ENCODE measurements at regions not wholly inside any gene's neighbourhood (a gene's known extent, or its start where the extent isn't known, plus 50 kb on each side); places are given as distances from the start of the nearest gene placed in this dataset.

- no peak for DNase-seq (ENCODE audit: low read depth)
Observed at GRCh38 chr5:137567226-137567625, 68.1 kb upstream of the SPOCK1 start.

DNA sequence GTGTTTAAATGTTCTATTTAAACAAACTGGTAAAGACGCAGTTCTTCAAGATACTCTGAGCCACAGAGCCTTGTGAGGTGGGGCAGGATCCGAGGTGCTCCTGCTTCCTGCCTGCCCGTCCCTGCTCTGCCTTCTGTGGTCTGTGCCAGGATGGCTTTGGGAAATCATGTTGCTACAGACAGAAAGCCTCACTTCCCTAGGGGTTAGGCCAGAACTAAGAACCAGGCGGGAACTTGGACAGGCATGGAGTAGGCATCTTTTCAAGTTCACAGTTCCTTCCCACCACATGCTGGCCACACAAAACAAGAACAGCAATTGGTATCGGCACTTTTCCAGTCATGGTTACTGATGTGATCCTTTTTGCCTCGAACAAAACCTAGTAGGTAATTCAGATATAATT, 67.7 kb upstream of the SPOCK1 start:
- no peak for DNase-seq (ENCODE audit: low read depth)

DNA sequence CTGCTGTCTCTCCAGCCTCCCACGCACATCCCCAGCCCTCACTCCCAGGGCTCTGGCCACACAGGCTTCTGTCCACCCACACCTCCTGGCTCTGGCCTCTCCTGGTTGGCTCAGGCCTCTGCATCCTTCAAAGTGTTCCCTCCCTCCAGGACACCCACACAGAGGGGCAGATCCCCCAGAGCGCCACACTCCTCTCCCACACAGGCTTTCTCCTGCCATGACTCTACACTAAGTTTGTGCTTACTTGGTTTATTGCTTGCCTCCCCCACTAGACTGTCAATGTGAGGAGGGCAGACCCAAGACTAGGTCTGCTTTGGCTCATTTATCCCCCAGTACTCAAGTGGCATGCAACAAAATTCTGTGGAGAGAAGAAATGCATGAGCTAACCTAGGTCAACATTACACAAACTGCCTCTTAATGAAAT, 67.0 kb upstream of the SPOCK1 start:
- DNase-seq (ENCODE audit: low read depth) = no peak

- DNase-seq (ENCODE audit: low read depth) = no peak
Observed at GRCh38 chr5:137565450-137565849, 66.3 kb upstream of the SPOCK1 start.

DNA sequence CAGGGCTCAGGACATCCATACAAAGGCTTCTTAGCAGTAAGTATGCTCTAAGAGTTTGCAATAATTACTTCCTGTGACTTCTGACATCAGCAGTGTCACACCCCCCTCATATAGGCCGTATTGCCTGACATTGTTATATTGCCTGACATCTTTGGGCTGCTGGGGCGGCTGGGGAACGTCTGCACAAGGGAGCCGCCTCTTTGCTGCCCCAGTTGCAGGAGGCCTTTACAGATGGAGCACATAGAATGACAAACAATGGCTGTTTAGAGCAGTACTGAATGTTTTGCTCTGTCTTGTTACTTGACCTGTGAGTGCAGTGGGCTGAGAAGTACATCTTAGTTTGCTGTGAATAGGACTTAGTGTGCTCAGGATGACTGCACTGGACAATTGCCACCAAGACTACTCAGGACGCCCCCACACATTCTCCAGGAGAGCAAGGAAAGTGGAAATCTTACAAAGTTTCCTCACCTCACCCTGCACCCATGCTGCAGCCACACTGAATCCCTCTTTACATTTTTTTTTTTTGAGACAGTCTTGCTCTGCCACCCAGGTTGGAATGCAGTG, 65.4 kb upstream of the SPOCK1 start:
- no peak for DNase-seq (ENCODE audit: low read depth)

- peak; percentile 79 for DNase-seq (ENCODE audit: low read depth)
Observed at GRCh38 chr5:137563646-137564397, 64.7 kb upstream of the SPOCK1 start.

DNA sequence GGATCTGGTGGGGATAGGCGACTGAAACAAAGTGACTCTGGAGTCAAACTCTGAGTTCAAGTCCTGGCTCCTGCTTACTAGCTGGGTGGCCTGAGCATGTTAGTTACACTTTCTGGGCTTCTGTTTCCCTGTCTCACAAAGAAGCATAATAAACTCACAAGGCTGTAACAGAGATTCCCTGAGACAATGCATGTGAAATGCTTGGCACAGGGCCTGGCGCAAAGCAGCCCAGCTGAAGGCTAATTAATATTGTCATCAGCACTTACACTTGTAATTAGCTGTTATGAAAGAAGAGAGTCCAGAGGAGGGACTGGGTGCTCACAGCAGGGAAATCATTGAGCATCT, 64.1 kb upstream of the SPOCK1 start:
- DNase-seq (ENCODE audit: low read depth) = no peak

DNA sequence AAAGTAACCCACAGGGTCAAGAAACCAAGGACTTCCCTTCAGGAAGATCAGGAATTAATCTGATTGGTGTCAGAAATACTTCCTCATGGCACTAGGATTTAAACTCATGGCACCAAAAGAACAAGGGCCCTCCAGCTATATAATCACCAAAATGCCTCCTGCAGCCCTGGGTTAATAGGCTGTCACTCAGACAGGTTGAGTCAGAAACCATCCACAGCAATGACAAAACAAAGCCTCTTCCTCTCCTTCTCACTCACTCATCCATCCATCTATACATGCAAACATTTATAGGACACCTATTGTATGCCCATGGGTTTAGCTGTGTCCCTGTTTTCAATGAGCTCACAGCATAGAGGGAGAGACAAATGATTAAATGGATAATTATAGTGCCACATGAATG, 62.5 kb upstream of the SPOCK1 start:
- no peak for DNase-seq (ENCODE audit: low read depth)

DNA sequence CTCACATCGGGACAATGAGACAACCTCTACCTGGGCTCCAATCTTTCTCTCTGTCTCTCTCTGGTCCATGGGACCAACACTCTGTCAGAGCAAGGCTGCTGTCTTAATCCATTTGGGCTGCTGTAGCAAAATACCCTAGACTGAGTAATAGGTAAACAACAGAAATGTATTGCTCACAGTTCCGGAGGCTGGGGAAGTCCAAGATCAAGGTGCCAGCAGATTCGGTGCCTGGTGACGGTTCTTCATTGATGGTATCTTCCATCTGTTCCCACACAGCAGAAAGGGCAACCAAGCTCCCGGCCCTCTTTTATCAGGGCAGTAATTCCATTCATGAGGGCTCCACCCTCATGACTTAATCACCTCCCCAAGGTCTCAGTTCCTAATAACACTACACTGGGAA, 61.3 kb upstream of the SPOCK1 start:
- DNase-seq (ENCODE audit: low read depth) = no peak

Measured in fibroblast of the conjunctiva (primary cell).